GM12874 (cell line): ENCODE measurements at regions not wholly inside any gene's neighbourhood (a gene's known extent, or its start where the extent isn't known, plus 50 kb on each side); places are given as distances from the start of the nearest gene placed in this dataset.

Experiments used
- CTCF ChIP-seq: IDR thresholded peaks from 2 replicates; pipeline ENCODE4 v1.5.1; 2011; ENCODE audit warnings: low read depth, mild to moderate bottlenecking, control low read depth, low read length, moderate library complexity; ENCODE audit not compliant: insufficient read depth

- no peak for TF ChIP-seq CTCF
Measured at GRCh38 chr4:130043732-130044160, 947.8 kb downstream of the C4orf33 start.

GRCh38 chr4:130044788-130045531, 949.0 kb downstream of the C4orf33 start:
- TF ChIP-seq CTCF: no peak

GRCh38 chr4:130053723-130054122, 957.8 kb downstream of the C4orf33 start:
- no peak for TF ChIP-seq CTCF

- TF ChIP-seq CTCF: no peak
Measured at GRCh38 chr4:130054908-130055307, 959.0 kb downstream of the C4orf33 start.

GRCh38 chr4:130056286-130056685, 960.3 kb downstream of the C4orf33 start:
- no peak for TF ChIP-seq CTCF

- TF ChIP-seq CTCF: no peak
Measured at GRCh38 chr4:130064471-130064870, 968.5 kb downstream of the C4orf33 start.

- no peak for TF ChIP-seq CTCF
Measured at GRCh38 chr4:130067419-130067818, 971.5 kb downstream of the C4orf33 start.
